Neuron (in vitro differentiated cells): ENCODE measurements at regions not wholly inside any gene's neighbourhood (a gene's known extent, or its start where the extent isn't known, plus 50 kb on each side); places are given as distances from the start of the nearest gene placed in this dataset.

Experiments
- H2AFZ ChIP-seq: one replicate; pipeline ENCODE4 v1.6.1; 2013; ENCODE audit warnings: low read depth, mild to moderate bottlenecking, inconsistent platforms, low read length, moderate library complexity
- H3K27me3 ChIP-seq: one replicate; pipeline ENCODE4 v1.6.1; 2013; ENCODE audit warnings: low read length; ENCODE audit not compliant: insufficient read depth
- H3K36me3 ChIP-seq: one replicate; pipeline ENCODE4 v1.6.1; 2013; ENCODE audit warnings: low read length; ENCODE audit not compliant: insufficient read depth
- H3K4me1 ChIP-seq: one replicate; pipeline ENCODE4 v1.6.1; 2013; ENCODE audit warnings: low read length; ENCODE audit not compliant: insufficient read depth
- H3K4me3 ChIP-seq: 2 replicates; pipeline ENCODE4 v1.5.1; 2013; ENCODE audit warnings: mild to moderate bottlenecking, low read length, moderate library complexity
- H3K9me3 ChIP-seq: one replicate; pipeline ENCODE4 v1.6.1; 2013; ENCODE audit warnings: low read length

- H3K4me3 ChIP-seq, result no peak overlapping the region
- no peaks in the 10 kb centered on the region for H3K27me3 ChIP-seq
- H3K4me1 ChIP-seq, result no peaks in the 10 kb centered on the region
- no peak overlapping the region for H2AFZ ChIP-seq
- no peaks in the 10 kb centered on the region for H3K9me3 ChIP-seq
- no peaks in the 10 kb centered on the region for H3K36me3 ChIP-seq
These were observed 502.9 kb upstream of the SLIT2 start for GRCh38 chr4:19748519-19749479.

GRCh38 chr4:19746377-19746776 is 505.3 kb upstream of the SLIT2 start:
- Histone ChIP-seq H3K9me3 (no peaks in the 10 kb centered on the region), H3K27me3 (no peaks in the 10 kb centered on the region), H3K4me3 (no peak overlapping the region), H3K4me1 (no peaks in the 10 kb centered on the region), H2AFZ (no peak overlapping the region), H3K36me3 (no peaks in the 10 kb centered on the region)

- no peaks in the 10 kb centered on the region for H3K4me1 ChIP-seq
- no peaks in the 10 kb centered on the region for H3K27me3 ChIP-seq
- no peaks in the 10 kb centered on the region for H3K9me3 ChIP-seq
- no peaks in the 10 kb centered on the region for H3K36me3 ChIP-seq
- H2AFZ ChIP-seq, result no peak overlapping the region
- no peak overlapping the region for H3K4me3 ChIP-seq
These were observed 508.5 kb upstream of the SLIT2 start for GRCh38 chr4:19743115-19743638.

GRCh38 chr4:19739101-19739651 is 512.5 kb upstream of the SLIT2 start:
- Histone ChIP-seq H3K9me3 (no peaks in the 10 kb centered on the region), H3K27me3 (no peaks in the 10 kb centered on the region), H3K4me3 (no peak overlapping the region), H3K4me1 (no peaks in the 10 kb centered on the region), H3K36me3 (no peaks in the 10 kb centered on the region), H2AFZ (no peak overlapping the region)

GRCh38 chr4:19736968-19737756 is 514.5 kb upstream of the SLIT2 start:
- no peak overlapping the region for H2AFZ ChIP-seq
- H3K27me3 ChIP-seq, result no peaks in the 10 kb centered on the region
- no peak overlapping the region for H3K4me3 ChIP-seq
- H3K4me1 ChIP-seq, result no peaks in the 10 kb centered on the region
- no peaks in the 10 kb centered on the region for H3K36me3 ChIP-seq
- no peaks in the 10 kb centered on the region for H3K9me3 ChIP-seq

GRCh38 chr4:19735012-19735411 is 516.7 kb upstream of the SLIT2 start:
- H3K4me1 ChIP-seq, result peaks cover 2% of the 10 kb centered on the region
- H3K4me3 ChIP-seq, result no peak overlapping the region
- H3K36me3 ChIP-seq, result no peaks in the 10 kb centered on the region
- no peaks in the 10 kb centered on the region for H3K27me3 ChIP-seq
- no peaks in the 10 kb centered on the region for H3K9me3 ChIP-seq
- H2AFZ ChIP-seq, result no peak overlapping the region

GRCh38 chr4:19729886-19730651 is 521.6 kb upstream of the SLIT2 start:
- Histone ChIP-seq H2AFZ (no peak overlapping the region), H3K4me3 (no peak overlapping the region), H3K9me3 (no peaks in the 10 kb centered on the region), H3K36me3 (no peaks in the 10 kb centered on the region), H3K4me1 (peaks cover 6% of the 10 kb centered on the region), H3K27me3 (no peaks in the 10 kb centered on the region)

GRCh38 chr4:19728773-19729172 is 522.9 kb upstream of the SLIT2 start:
- no peak overlapping the region for H3K4me3 ChIP-seq
- no peaks in the 10 kb centered on the region for H3K9me3 ChIP-seq
- no peak overlapping the region for H2AFZ ChIP-seq
- H3K27me3 ChIP-seq, result no peaks in the 10 kb centered on the region
- peaks cover 6% of the 10 kb centered on the region for H3K4me1 ChIP-seq
- H3K36me3 ChIP-seq, result no peaks in the 10 kb centered on the region

GRCh38 chr4:19727141-19727540 is 524.6 kb upstream of the SLIT2 start:
- Histone ChIP-seq H3K36me3 (no peaks in the 10 kb centered on the region), H2AFZ (no peak overlapping the region)

GRCh38 chr4:19725130-19725529 is 526.6 kb upstream of the SLIT2 start:
- no peak overlapping the region for H2AFZ ChIP-seq
- no peaks in the 10 kb centered on the region for H3K9me3 ChIP-seq
- H3K27me3 ChIP-seq, result no peaks in the 10 kb centered on the region
- peaks cover 5% of the 10 kb centered on the region for H3K4me1 ChIP-seq
- H3K36me3 ChIP-seq, result no peaks in the 10 kb centered on the region
- no peak overlapping the region for H3K4me3 ChIP-seq

More at GRCh38 chr4:19727141-19727540, 524.6 kb upstream of the SLIT2 start:
- no peak overlapping the region for H3K4me3 ChIP-seq
- H3K4me1 ChIP-seq, result peaks cover 6% of the 10 kb centered on the region
- no peaks in the 10 kb centered on the region for H3K27me3 ChIP-seq
- H3K9me3 ChIP-seq, result no peaks in the 10 kb centered on the region

GRCh38 chr4:19722404-19722803 is 529.3 kb upstream of the SLIT2 start:
- H3K27me3 ChIP-seq, result no peaks in the 10 kb centered on the region
- no peak overlapping the region for H3K4me3 ChIP-seq
- H3K9me3 ChIP-seq, result peaks cover 1% of the 10 kb centered on the region
- H2AFZ ChIP-seq, result no peak overlapping the region
- no peaks in the 10 kb centered on the region for H3K4me1 ChIP-seq
- no peaks in the 10 kb centered on the region for H3K36me3 ChIP-seq

GRCh38 chr4:19721587-19721986 is 530.1 kb upstream of the SLIT2 start:
- Histone ChIP-seq H3K4me3 (no peak overlapping the region), H2AFZ (no peak overlapping the region), H3K27me3 (no peaks in the 10 kb centered on the region), H3K4me1 (peaks cover under 1% of the 10 kb centered on the region), H3K36me3 (no peaks in the 10 kb centered on the region), H3K9me3 (peaks cover 1% of the 10 kb centered on the region)
